ENCODE measurements at regions not wholly inside any gene's neighbourhood (a gene's known extent, or its start where the extent isn't known, plus 50 kb on each side); places are given as distances from the start of the nearest gene placed in this dataset.

GRCh38 chr6:81063891-81064290, 688.6 kb downstream of the TENT5A start:
- no peaks in the 10 kb centered on the region for H3K36me3 ChIP-seq (ENCODE audit: control insufficient read depth in 4 of 4, insufficient read depth in 3 of 4, low read depth in 1 of 4, low read length in 3 of 4)
- no peak overlapping the region for H3K4me3 ChIP-seq (ENCODE audit: low read depth in 1 of 3, low read length in 3 of 3)
- no peaks in the 10 kb centered on the region for H3K4me1 ChIP-seq (ENCODE audit: control insufficient read depth in 4 of 4, insufficient read depth in 4 of 4, low read length in 3 of 4)
- no peaks in the 10 kb centered on the region for H3K9me3 ChIP-seq (ENCODE audit: control insufficient read depth in 4 of 4, low read length in 3 of 4)
- no peak overlapping the region for H3K27ac ChIP-seq (ENCODE audit: low read depth in 1 of 2, low read length in 2 of 2)
- 70% methylated on average over 4 of the region's 4 CpGs for WGBS
- H3K27me3 ChIP-seq (ENCODE audit: control insufficient read depth in 4 of 4, insufficient read depth in 4 of 4, low read length in 3 of 4), result no peaks in the 10 kb centered on the region
- DNase-seq (ENCODE audit: low spot score), result no peak
- TF ChIP-seq GABPA (IDR thresholded peaks at IDR 0.05 in 1 of 2, conservative IDR thresholded peaks at IDR 0.05 in 1 of 2), result no peak
- no peak for TF ChIP-seq FOXA1 (IDR thresholded peaks at IDR 0.05)
- no peak for TF ChIP-seq NR2F2 (IDR thresholded peaks at IDR 0.05)
- TF ChIP-seq ZBTB33 (IDR thresholded peaks at IDR 0.05), result no peak
- TF ChIP-seq RXRA (IDR thresholded peaks at IDR 0.05), result no peak
- no peak for TF ChIP-seq TAF1 (conservative IDR thresholded peaks at IDR 0.05)
- TF ChIP-seq HNF4A (conservative IDR thresholded peaks at IDR 0.05), result no peak
- no peak for TF ChIP-seq MAX (IDR thresholded peaks at IDR 0.05)
- TF ChIP-seq YY1 (IDR thresholded peaks at IDR 0.05), result no peak
- no peak for TF ChIP-seq HNF4G (IDR thresholded peaks at IDR 0.05)
- no peak for TF ChIP-seq SP1 (IDR thresholded peaks at IDR 0.05)
- H3K9ac ChIP-seq (ENCODE audit: low read depth in 1 of 2, low read length in 2 of 2), result no peak overlapping the region

- no peak for DNase-seq (ENCODE audit: low spot score)
- Histone ChIP-seq H3K36me3 (ENCODE audit: control insufficient read depth in 4 of 4, insufficient read depth in 3 of 4, low read depth in 1 of 4, low read length in 3 of 4) (no peaks in the 10 kb centered on the region), H3K27me3 (ENCODE audit: control insufficient read depth in 4 of 4, insufficient read depth in 4 of 4, low read length in 3 of 4) (no peaks in the 10 kb centered on the region), H3K9ac (ENCODE audit: low read depth in 1 of 2, low read length in 2 of 2) (no peak overlapping the region), H3K4me1 (ENCODE audit: control insufficient read depth in 4 of 4, insufficient read depth in 4 of 4, low read length in 3 of 4) (no peaks in the 10 kb centered on the region), H3K4me3 (ENCODE audit: low read depth in 1 of 3, low read length in 3 of 3) (no peak overlapping the region), H3K9me3 (ENCODE audit: control insufficient read depth in 4 of 4, low read length in 3 of 4) (no peaks in the 10 kb centered on the region), H3K27ac (ENCODE audit: low read depth in 1 of 2, low read length in 2 of 2) (no peak overlapping the region)
- TF ChIP-seq RXRA (IDR thresholded peaks at IDR 0.05) (no peak), ZBTB33 (IDR thresholded peaks at IDR 0.05) (no peak), JUND (IDR thresholded peaks at IDR 0.05) (no peak), TAF1 (conservative IDR thresholded peaks at IDR 0.05) (no peak), YY1 (IDR thresholded peaks at IDR 0.05) (no peak), RAD21 (IDR thresholded peaks at IDR 0.05) (no peak), REST (IDR thresholded peaks at IDR 0.05) (no peak), HNF4A (conservative IDR thresholded peaks at IDR 0.05) (no peak), SP1 (IDR thresholded peaks at IDR 0.05) (no peak), CTCF (IDR thresholded peaks at IDR 0.05; ENCODE audit: low read depth, low read length, missing input control) (no peak), GABPA (IDR thresholded peaks at IDR 0.05 in 1 of 2, conservative IDR thresholded peaks at IDR 0.05 in 1 of 2) (no peak), FOXA2 (IDR thresholded peaks at IDR 0.05) (no peak), EGR1 (IDR thresholded peaks at IDR 0.05; ENCODE audit: low read depth in 2 of 2) (no peak), MAX (IDR thresholded peaks at IDR 0.05) (no peak), FOXA1 (IDR thresholded peaks at IDR 0.05) (no peak)
- WGBS, result 76% methylated on average over 2 of the region's 2 CpGs
Measured at GRCh38 chr6:81054036-81054435, 698.4 kb downstream of the TENT5A start.
